ENCODE measurements at regions not wholly inside any gene's neighbourhood (a gene's known extent, or its start where the extent isn't known, plus 50 kb on each side); places are given as distances from the start of the nearest gene placed in this dataset.

DNA sequence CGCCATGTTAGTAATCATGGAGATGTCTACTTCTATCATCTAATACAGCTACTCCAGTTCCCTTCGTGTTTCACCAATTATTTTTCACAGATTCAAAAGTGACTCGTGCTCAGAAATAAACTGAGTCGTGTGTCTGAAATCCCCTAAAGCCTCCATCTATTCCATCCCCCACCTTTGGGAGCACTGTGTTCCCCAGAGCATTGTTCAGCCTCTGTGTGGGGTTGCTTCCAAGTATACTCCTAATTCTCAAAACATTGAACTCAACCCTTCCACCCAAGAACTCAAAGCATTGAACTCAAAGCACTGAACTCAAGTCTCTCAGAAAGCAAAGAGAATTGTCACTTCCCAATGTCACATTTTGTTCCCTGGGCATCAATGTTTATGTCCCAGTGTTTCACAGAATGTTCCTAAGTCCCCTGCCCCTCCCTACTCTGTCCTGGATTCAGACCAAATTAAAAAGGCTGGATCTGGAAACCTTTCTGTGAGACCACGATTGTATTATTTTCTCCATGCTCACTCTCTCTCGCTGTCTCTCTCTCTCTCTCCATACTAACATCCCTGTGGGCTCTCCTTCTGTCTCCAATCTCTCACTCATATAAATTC is 138.5 kb upstream of the QRFPR start:
- no peak for DNase-seq

DNA sequence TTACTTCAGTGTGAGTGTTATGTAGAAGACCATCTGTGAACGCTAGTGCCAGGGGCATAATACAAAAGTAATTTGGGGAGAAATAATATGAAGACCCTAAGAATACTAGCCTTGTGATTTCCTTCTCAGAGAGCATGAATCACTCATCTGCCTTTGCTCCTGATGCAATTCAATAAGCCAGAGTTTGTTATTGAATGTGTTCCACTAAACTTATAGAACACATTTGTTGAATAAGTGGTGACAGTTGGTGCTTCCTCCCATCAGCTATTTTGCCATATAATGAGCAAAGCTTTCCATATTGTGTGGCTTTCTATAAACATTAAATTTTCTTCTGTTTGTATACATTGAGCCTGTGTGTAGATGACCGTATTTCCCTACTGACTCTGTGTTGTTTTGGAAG is 136.4 kb upstream of the QRFPR start:
- DNase-seq, result no peak

DNA sequence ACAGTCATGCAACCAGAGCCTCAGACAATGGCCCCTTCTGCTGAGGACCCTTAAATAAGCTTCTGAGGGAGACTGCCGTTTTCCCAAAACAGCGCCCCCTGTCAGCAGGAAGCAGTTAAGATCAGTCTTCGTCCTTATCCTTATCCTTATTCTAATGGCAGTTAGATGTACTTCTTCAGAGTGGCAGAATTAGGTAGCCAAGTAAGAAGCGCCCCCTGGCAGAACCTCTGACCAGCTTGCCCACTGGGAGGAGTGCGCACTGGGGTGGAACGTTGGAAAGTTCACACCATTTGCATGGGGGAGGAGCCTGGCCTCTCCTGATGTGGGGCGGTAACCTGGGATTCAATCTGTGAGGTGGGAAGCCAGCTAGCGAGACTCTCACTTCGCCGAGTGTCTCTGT is 133.6 kb upstream of the QRFPR start:
- no peak for DNase-seq

DNA sequence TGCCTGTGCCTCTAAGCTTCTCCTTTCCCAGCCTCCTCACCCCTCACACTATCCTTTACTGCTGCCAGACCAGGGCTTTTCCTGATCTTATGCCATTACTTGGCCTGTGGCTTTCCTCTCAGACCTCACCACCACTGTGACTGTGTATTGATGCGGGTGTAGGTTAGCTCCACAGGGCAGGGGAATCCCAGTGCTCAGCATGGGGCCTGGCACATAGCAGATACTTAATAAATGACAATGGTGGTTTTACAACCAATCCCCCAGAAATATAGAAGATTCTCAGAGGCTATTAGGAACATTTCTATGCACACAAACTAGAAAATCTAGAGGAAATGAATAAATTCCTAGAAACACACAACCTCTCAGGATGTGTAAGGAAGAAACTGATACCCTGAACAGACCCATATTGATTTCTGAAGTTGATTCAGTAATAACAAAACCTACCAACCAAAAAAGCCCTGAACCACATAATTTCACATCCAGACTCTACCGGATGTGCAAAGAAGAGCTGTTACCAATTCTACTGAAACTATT is 129.6 kb upstream of the QRFPR start:
- no peak for DNase-seq

DNA sequence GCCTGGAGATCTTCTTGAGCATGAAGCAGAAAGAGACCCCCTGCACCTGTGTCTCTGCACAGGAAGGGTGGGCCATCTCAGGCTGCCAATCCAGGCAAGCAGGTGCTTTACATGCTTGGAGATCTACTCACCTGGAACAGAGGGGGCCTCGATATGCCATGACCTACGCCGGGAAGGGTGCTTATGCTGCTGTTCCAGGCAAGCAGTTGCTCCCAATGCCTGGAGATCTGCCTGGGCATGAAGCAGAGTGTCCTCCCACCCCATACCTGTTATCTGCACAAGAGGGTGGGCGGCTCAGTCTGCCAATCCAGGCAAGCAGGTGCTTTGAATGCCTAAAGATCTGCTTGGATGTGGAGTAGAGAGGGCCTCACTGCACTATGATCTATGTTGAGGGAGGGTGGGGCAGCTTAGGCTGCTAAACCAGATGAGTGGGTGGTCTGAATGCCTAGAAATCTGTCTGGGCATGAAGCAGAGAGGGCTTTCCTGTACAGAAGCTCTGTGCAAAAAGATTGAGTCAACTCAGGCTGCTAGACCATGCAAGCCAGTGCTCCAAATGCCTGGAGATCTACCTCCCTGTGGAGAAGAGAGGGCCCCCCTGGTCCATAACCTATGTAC is 104.5 kb upstream of the QRFPR start:
- no peak for DNase-seq

DNA sequence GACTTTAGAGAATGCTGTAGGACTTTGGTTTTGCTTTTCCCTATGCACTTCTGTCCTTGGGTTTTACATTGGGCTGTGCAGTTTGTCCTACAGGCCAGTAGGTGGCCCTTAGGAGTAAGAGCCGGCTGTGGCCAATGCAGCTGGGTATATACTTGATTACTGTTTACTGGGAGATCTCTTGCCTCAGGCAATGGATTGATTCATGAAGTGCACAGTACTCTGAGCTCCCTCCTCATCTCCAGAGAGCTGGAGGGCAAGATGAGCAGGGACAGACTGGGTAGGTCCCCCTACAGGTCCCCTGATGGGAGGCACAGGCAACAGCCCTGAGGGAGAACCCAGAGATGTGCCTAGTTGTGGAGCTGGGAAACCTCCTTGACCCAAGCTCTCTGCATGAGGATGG is 103.8 kb upstream of the QRFPR start:
- DNase-seq, result no peak

DNA sequence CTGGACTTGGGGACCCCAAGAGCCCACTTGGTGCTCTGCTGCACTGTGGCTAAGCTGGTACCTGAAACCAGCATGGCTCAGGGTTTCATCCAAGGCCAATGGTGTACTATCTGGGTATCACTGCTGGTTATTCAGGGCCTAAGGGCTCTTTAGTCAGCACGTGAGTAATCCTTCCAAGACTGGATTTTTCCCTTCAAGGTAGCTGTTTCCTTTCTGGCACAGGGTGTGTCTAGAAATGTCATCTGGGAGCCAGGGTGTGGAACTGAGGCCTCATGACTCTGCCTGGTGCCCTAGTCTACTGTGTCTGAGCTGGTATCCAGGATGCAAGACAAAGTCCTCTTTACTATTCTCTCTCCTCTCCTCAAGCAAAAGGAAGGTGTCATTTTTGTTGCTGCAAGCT is 99.0 kb upstream of the QRFPR start:
- no peak for DNase-seq

DNA sequence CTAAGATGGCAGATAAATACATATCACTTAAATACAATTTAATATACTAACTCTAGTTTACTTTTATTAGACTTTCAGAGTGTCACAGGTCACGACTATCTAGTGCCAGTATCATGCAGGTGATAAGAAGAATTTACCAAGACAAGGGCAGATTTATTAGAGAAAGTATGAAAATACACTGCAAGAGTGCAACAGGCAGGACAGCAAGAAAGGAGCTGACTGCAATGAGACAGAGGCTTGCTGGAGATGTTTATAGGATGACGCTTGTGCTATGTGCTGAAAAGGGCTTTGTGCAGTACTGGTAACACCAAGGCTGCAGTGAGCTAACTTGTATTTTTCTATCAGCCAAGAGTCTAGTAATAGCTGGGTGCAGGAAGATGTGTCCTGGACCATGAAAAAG is 96.7 kb upstream of the QRFPR start:
- no peak for DNase-seq

DNA sequence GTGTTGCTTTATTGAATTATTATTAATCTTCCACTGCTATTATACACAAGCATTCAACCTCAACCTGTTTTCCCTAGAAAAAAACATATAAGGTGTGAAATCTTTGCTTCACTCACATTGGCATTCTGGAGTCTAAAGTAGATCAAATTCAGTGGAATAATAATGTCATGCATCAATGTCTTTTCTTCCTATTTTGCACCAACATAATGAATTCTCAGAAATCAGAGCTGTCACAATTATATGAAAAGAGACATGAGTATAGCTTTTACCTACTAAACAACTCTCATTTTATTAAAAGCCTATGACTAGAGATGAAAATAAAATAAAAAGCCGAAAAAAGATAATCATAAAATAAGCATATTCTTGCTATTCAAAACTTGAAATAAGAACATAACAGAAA is 96.3 kb upstream of the QRFPR start:
- DNase-seq, result no peak

DNA sequence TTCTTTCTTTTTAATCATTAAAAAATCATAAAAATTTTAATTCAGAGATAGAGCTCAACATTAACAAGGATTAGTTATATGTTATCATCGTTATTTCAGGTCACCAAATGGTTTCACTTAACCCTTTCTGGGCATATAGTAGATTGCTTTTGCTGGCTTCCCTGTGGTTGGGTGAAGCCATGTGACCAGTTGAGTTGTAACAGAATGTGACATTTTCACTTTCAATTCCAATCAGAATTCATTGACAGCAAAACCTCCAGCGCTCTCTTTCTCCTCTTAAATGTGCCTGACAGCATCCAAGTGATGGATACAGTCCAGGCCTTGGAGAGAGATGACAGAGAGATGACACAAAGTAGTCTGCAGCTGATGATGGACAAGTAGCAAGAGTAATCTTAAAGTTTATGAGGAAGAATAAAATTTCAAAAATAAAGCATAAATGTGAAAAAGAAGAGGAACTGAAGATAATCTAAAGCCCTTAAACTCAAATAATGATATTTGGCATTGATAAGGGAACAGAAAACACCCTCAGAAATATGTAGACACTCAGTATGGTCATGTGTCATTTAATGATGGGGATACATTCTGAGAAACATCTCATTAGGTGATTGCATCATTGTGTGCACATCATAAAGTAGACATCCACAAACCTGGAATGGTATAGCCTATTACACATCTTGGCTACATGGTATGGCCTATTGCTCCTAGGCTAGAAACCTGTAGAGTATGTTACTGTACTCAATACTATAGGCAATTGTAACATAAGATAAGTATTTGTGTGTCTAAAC is 92.3 kb upstream of the QRFPR start:
- DNase-seq, result no peak

DNA sequence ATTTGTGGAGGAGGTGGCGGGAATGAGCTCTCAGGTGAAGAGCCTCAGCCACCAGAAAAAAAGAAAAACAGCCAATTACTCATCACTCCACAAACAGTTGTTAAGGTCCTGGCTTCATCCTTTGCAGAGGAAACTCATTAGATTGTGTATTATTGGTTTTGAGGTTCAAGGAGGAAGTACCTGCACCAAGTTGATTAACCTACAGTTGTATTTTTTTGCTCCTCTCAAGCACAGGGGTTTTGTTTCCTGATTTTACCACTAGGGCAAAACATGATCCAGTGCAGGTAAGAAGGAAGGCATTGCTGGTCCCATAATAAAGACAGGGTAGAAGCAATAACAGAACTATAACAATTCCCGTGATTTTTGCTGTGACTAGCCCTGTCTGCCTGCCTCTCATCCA is 84.0 kb upstream of the QRFPR start:
- DNase-seq, result no peak

DNA sequence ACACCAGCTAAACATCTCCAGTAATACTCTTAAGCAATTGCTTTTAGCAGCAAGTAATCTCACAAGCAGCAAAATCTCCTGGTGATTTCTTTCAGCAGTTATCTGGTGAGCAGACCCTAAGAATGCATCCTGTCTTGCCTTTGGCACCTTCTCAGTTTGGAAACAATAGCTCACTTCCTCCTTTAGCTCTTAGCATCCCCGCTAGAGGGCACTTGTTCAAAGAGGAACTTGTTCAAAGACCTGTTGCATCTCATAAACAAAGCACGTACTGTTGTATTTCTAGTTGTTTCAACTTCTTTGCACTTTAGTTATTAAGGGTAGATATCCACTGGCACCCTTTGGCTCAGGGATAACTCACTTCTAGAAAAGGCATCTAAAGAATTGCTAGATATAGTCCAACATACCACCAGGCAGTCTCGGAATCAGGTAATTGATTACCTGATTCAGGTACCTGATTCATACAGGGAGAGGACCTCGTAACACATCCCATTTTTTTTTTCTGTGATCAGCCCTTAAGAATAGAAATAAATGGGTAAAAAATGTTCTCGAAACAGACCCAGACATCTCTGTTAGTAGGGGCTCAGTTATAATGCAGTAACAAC is 81.9 kb upstream of the QRFPR start:
- DNase-seq, result no peak

DNA sequence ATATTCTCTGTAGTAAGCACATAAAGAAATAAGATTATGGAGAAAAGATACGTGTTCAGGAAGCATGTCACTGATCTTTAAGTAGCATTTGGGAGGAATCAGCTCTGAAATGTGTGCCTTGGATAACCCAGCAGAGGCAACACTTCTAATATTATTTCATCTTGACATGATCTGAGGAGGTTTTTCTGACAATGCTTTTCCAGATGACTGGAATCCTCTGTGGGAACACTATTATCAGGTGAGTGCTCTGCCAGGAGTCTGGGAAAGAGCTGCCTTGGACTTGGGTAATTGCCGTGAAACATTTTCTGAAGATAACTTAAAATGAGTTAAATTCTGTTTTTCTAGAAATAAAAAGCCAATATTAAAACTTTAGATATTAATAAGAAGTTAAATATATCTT is 78.2 kb upstream of the QRFPR start:
- DNase-seq, result no peak

DNA sequence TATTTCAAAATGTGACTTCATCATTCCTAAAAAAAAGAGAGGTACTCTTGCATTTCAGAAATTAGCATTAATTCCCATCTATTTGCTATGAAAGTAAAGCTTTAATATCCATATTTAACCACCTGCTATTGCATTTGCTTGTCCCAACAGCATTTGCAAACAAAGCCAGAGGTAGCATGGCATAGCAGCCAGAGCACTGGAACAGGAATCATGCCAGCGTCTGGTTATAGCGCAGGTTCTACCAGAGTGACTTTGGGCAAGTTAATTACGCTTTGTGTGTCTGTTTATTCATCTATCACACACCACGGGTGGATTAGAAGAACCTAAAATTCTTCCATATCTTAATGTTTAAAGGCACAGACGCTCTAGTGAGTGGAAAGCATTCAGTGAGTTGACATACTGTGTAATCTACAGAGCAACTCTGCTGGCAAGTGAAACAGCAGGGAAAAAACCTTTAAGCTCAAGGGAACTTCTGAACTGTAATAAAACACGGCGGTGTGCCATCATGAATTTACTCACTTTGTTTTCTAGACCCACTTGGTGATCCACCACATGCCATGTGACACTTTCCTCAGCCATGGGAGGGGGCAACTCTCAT is 76.6 kb upstream of the QRFPR start:
- no peak for DNase-seq

DNA sequence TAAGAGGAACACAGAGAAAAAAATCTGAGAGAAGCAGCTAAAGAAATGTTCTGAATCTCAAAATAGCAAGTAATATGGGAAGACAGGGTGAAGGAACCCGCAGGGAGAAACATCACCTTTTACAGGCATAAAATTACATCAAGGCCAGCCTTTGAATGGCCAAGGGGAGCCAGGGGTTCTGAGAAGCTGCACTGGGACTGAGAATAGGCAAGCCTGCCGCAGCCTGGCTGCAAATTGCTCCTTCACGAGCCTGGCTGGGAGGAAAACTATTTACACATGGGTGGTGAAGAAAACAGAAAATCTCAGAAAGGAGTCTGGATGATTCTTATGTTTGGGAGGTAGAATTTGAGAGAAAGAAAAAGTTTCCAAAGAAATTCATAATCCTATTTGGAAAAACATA is 74.5 kb upstream of the QRFPR start:
- DNase-seq, result no peak

DNA sequence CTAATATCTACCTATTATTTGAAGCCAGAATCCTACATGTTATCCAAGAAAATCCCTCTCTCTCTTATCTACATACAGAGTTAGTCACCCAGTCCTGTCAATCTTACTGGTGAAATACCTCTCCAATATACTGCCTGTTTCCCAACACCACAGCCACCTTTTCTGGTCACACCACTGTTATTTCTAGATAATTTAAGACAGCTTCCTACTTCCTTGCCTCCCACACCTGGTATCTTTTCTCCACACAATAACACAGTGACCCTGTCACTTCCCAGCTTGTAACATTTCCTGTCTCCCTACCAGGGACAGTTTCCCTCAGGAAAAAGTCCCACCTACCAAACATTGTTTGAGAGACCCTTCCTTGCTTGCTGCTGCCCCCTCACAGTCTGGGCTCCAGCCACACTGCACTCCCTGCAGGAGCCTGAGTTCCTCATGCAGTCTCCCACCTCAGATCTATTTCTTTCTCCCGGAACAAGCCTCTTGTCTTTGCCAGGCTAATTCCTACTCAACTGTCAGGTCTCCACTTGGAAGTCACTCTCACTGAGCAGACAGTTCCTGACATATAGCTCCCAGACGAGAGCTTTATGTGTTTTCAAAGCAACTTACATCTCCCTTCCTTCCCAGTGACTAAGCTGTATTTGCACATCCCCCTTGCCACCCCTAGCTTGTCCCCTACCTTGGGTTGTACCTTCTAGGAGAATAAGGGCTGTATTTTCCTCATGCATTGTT is 73.6 kb upstream of the QRFPR start:
- no peak for DNase-seq

DNA sequence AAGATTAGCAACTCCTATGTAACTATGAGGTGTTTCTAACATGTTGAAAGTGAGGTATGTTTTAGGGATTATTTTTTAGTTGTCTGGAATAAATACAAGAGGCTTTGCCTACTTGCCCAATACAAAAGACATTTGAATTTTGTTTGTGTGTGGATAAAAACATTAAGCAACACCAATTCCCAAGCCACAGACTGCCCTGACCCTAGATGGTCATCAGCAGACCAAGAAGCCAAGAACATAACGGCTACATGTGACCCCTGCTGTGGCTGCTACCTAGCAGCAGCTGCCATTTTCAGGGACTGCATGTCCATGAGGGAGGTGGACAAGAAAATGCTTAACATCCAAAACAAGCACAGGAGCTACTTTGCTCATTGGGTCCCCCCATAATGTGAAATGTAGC is 70.5 kb upstream of the QRFPR start:
- DNase-seq, result no peak

DNA sequence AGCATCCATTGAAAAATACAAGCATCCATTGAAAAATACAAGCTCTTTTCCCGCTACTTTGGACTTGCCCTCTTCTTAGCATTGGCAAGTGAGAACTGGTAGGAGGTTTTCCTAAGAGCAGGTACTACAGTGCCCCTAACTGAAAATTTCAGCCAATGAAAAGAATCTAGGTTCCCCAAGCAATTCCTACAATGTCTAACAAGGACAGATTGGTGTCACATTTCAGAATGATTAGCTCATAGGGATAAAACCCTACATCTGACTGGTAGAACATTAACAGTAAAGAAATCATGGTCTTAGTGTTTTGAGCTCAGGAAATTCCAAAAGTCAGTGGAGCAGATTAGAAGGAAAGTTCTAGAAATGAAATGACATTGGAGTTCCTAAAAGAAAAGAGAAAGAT is 68.6 kb upstream of the QRFPR start:
- DNase-seq, result no peak

DNA sequence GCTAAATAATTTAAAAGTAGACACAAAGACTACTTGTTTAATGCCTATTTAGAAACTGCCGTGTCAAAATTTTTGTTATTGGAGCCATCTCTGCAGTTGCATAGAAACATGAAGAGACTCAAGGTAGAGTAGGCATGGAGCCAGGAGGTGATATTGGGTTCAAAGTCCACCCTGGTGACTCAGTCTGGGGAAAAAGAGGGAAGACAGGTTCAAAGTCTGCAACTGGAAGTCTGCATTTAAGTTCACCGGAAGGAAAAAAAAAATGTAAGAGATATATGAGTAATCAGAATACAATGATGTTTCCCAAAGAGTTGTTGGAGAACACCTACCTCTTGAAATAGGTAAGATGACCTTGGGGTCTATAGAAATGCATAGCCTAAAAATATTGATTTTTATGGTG is 67.4 kb upstream of the QRFPR start:
- no peak for DNase-seq

DNA sequence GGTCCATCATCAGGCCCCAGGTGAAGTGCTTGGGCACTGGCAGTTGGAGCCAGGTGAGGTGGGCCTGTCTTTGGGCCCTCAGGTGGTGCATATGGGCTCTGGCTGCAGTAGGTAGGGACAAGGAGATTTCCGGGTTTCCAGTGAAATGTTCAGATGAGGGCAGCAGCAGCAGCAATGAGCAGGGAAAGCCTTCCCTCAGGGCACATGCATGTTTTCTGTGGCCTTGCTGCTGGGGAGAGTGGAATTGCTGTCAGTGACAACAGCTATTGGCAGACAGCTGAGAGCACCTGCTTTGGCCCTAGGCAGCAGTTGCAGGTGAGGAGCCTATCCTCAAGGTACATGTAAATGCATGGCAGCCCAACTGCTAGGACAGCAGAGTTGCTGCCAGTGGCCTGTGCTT is 58.9 kb upstream of the QRFPR start:
- no peak for DNase-seq

Data from NCI-H2029 (cell line).